B cell (primary cell): ENCODE measurements at regions not wholly inside any gene's neighbourhood (a gene's known extent, or its start where the extent isn't known, plus 50 kb on each side); places are given as distances from the start of the nearest gene placed in this dataset.

Experiments
- ATAC-seq: fragments of 200-7000 bp; cut with Tn5 transposase; one replicate; pipeline ENCODE4 v1.10.0; 2021; ENCODE audit warnings: low read depth, mild to moderate bottlenecking, moderate number of reproducible peaks, moderate library complexity
- CTCF ChIA-PET: fragments of 350-600 bp; sonication (Branson Sonifier 250); formaldehyde crosslinking; loops from one replicate; lab custom pipeline; 2021; ENCODE audit warnings: antibody characterized with exemption, inconsistent platforms; lab: Charles Lee
- POLR2A ChIA-PET: fragments of 350-600 bp; sonication (Branson Sonifier 250); formaldehyde crosslinking; loops from one replicate; lab custom pipeline; 2021; ENCODE audit warnings: antibody characterized with exemption; lab: Charles Lee
- DNase-seq: peaks from one replicate; pipeline ENCODE4 v3.0.0; 2013
- H2AFZ ChIP-seq: 2 replicates; pipeline ENCODE4 v1.6.1; 2012; ENCODE audit warnings: mild to moderate bottlenecking, low read depth, low read length; ENCODE audit not compliant: insufficient read depth, poor library complexity, severe bottlenecking
- H3K27ac ChIP-seq, 2 donors: 1 replicate in 1 of 2; 2 replicates in 1 of 2; pipeline ENCODE4 v1.5.1; 2012 to 2013; ENCODE audit warnings: low read length in 2 of 2, mild to moderate bottlenecking in 2 of 2, moderate library complexity in 1 of 2
- H3K27me3 ChIP-seq, 4 experiments: fragments of 200-600 bp in 1 of 4; sonication (generic) in 1 of 4; replicated peaks in 1 of 4; 1 replicate in 2 of 4; 2 replicates in 2 of 4; pipeline versions ENCODE4 v1.6.1 to v1.7.0; 2013 to 2016; ENCODE audit warnings: low read length in 3 of 4, mild to moderate bottlenecking in 2 of 4, mixed read lengths in 1 of 4, moderate library complexity in 1 of 4; ENCODE audit not compliant: insufficient read depth in 4 of 4, control insufficient read depth in 3 of 4; ENCODE audit errors: control extremely low read depth in 1 of 4
- H3K36me3 ChIP-seq, 2 experiments: replicated peaks in 1 of 2; 1 replicate in 1 of 2; 2 replicates in 1 of 2; pipeline versions ENCODE4 v1.6.1 to v1.7.1; 2013; ENCODE audit warnings: low read length in 1 of 2; ENCODE audit not compliant: insufficient read depth in 2 of 2, control insufficient read depth in 1 of 2; ENCODE audit errors: control extremely low read depth in 1 of 2, extremely low read depth in 1 of 2
- H3K4me1 ChIP-seq, 2 donors: fragments of 200-600 bp in 1 of 2; sonication (generic) in 1 of 2; 1 replicate in 1 of 2; 2 replicates in 1 of 2; pipeline versions ENCODE4 v1.5.1 to v1.6.1; 2013 to 2017; ENCODE audit warnings: low read length in 2 of 2; ENCODE audit not compliant: control insufficient read depth in 2 of 2, insufficient read depth in 2 of 2
- H3K4me2 ChIP-seq: replicated peaks from 2 replicates; pipeline ENCODE3; 2012; ENCODE audit warnings: mild to moderate bottlenecking, low read depth, low read length; ENCODE audit not compliant: poor library complexity, severe bottlenecking
- H3K4me3 ChIP-seq, 5 experiments: fragments of 200-600 bp in 1 of 5; sonication (generic) in 1 of 5; 1 replicate in 3 of 5; 2 replicates in 2 of 5; pipeline versions ENCODE4 v1.5.1 to v1.7.0; 2011 to 2016; ENCODE audit warnings: low read length in 4 of 5, mild to moderate bottlenecking in 4 of 5, low read depth in 2 of 5, control low read depth in 1 of 5, moderate library complexity in 1 of 5; ENCODE audit not compliant: insufficient read depth in 1 of 5; ENCODE audit errors: control extremely low read depth in 1 of 5, extremely low read depth in 1 of 5
- H3K79me2 ChIP-seq: fragments of 200-600 bp; sonication (generic); one replicate; pipeline ENCODE4 v1.6.0; 2016; ENCODE audit warnings: low read length; ENCODE audit not compliant: control insufficient read depth, insufficient read depth
- H3K9ac ChIP-seq: fragments of 200-600 bp; sonication (generic); 2 replicates; pipeline ENCODE4 v1.6.1; 2017; ENCODE audit warnings: mild to moderate bottlenecking, low read length, moderate library complexity
- H3K9me3 ChIP-seq, 3 donors: one replicate each; pipeline versions ENCODE4 v1.6.1 to v1.7.1; 2013; ENCODE audit warnings: low read length in 2 of 3; ENCODE audit not compliant: control insufficient read depth in 2 of 3, insufficient read depth in 1 of 3; ENCODE audit errors: control extremely low read depth in 1 of 3
- H4K20me1 ChIP-seq: 2 replicates; pipeline ENCODE4 v1.6.0; 2012; ENCODE audit warnings: mild to moderate bottlenecking, low read length; ENCODE audit not compliant: insufficient read depth, control insufficient read depth, poor library complexity, severe bottlenecking
- H3K27ac Mint-ChIP-seq: one replicate; pipeline ENCODE4 v1.8.0; 2021; ENCODE audit warnings: mixed read lengths
- H3K27me3 Mint-ChIP-seq: one replicate; pipeline ENCODE4 v1.8.0; 2021; ENCODE audit warnings: mixed read lengths
- H3K4me1 Mint-ChIP-seq: one replicate; pipeline ENCODE4 v1.8.0; 2021; ENCODE audit warnings: mixed read lengths
- H3K4me3 Mint-ChIP-seq: one replicate; pipeline ENCODE4 v1.8.0; 2021; ENCODE audit warnings: mixed read lengths
- H3K9me3 Mint-ChIP-seq: one replicate; pipeline ENCODE4 v1.8.0; 2022; ENCODE audit warnings: mixed read lengths; ENCODE audit not compliant: insufficient read depth
- CTCF ChIP-seq: fragments of 200-600 bp; IDR thresholded peaks from one replicate; pipeline ENCODE4 v1.8.0; 2022; ENCODE audit warnings: antibody characterized with exemption, mild to moderate bottlenecking
- EZH2 ChIP-seq: IDR thresholded peaks from 2 replicates; pipeline ENCODE4 v1.6.1; 2012; ENCODE audit warnings: borderline replicate concordance, low read depth, mild to moderate bottlenecking, moderate library complexity, low read length; ENCODE audit not compliant: insufficient read depth, poor library complexity, severe bottlenecking
- WGBS: methylation state at CpG from one replicate; pipeline ENCODE4 v1.1.5; 2013; ENCODE audit warnings: missing lambda C conversion rate; ENCODE audit not compliant: insufficient coverage; 5-methylcytosine and 5-hydroxymethylcytosine counted together
- intact Hi-C: fragments of 100-400 bp; cut with micrococcal nuclease; formaldehyde crosslinking; loops from one replicate; pipeline ENCODE4 v1.10.0; 2022

- TF ChIP-seq EZH2 (no peak), CTCF (no peak)
- 80% methylated on average over 1 of the region's 3 CpGs for WGBS
- H3K27ac Mint-ChIP-seq, result no peak overlapping the region
- intact Hi-C loops, result no loop called here
- Histone ChIP-seq H3K79me2 (no peaks in the 10 kb centered on the region), H4K20me1 (no peaks in the 10 kb centered on the region), H3K27ac (no peak overlapping the region), H3K36me3 (no peaks in the 10 kb centered on the region), H3K4me1 (no peaks in the 10 kb centered on the region), H3K4me3 (no peak overlapping the region), H2AFZ (no peak overlapping the region), H3K9me3 (no peaks in the 10 kb centered on the region), H3K27me3 (no peaks in the 10 kb centered on the region), H3K9ac (no peak overlapping the region), H3K4me2 (no peak overlapping the region)
- H3K9me3 Mint-ChIP-seq, result peaks cover 13% of the 10 kb centered on the region
- ChIA-PET POLR2A (no interaction called here), CTCF (no interaction called here)
- no peak overlapping the region for H3K4me3 Mint-ChIP-seq
- no peaks in the 10 kb centered on the region for H3K4me1 Mint-ChIP-seq
- ATAC-seq (no peak), DNase-seq (no peak)
- peaks cover 2% of the 10 kb centered on the region for H3K27me3 Mint-ChIP-seq
Measured at GRCh38 chr12:114855678-114856077, 171.7 kb upstream of the TBX3 start.

GRCh38 chr12:114852976-114853529, 169.1 kb upstream of the TBX3 start:
- H4K20me1 ChIP-seq, result no peaks in the 10 kb centered on the region
- H3K36me3 ChIP-seq, result no peaks in the 10 kb centered on the region
- no peak for DNase-seq
- H3K27me3 Mint-ChIP-seq, result peaks cover 2% of the 10 kb centered on the region
- no peaks in the 10 kb centered on the region for H3K79me2 ChIP-seq
- intact Hi-C loops, result no loop called here
- no peak overlapping the region for H3K4me3 Mint-ChIP-seq
- no peaks in the 10 kb centered on the region for H3K9me3 ChIP-seq
- H3K4me3 ChIP-seq, result no peak overlapping the region
- H2AFZ ChIP-seq, result no peak overlapping the region
- ATAC-seq, result no peak
- no peak overlapping the region for H3K9ac ChIP-seq
- H3K4me1 Mint-ChIP-seq, result no peaks in the 10 kb centered on the region
- H3K27ac Mint-ChIP-seq, result no peak overlapping the region
- ChIA-PET CTCF (no interaction called here), POLR2A (no interaction called here)
- peaks cover 10% of the 10 kb centered on the region for H3K9me3 Mint-ChIP-seq
- no peaks in the 10 kb centered on the region for H3K27me3 ChIP-seq
- TF ChIP-seq CTCF (no peak), EZH2 (no peak)
- H3K4me1 ChIP-seq, result no peaks in the 10 kb centered on the region
- no peak overlapping the region for H3K27ac ChIP-seq
- no peak overlapping the region for H3K4me2 ChIP-seq
- WGBS, result 74% methylated on average over 6 of the region's 10 CpGs
